Keratinocyte (primary cell): ENCODE measurements at regions not wholly inside any gene's neighbourhood (a gene's known extent, or its start where the extent isn't known, plus 50 kb on each side); places are given as distances from the start of the nearest gene placed in this dataset.

Experiments
- CTCF ChIP-seq, 3 experiments: IDR thresholded peaks in 1 of 3; conservative IDR thresholded peaks in 1 of 3; optimal IDR thresholded peaks in 1 of 3; 2 replicates in 2 of 3; 3 replicates in 1 of 3; pipeline versions ENCODE3 to v1.5.1; 2011; ENCODE audit warnings: low read length in 3 of 3, mild to moderate bottlenecking in 3 of 3, moderate library complexity in 2 of 3, control low read depth in 1 of 3, inconsistent platforms in 1 of 3; ENCODE audit not compliant: insufficient read depth in 2 of 3; ENCODE audit errors: extremely low read depth in 1 of 3
- EZH2 ChIP-seq: IDR thresholded peaks from one replicate; pipeline ENCODE4 v1.6.1; 2012; ENCODE audit warnings: inconsistent platforms, mild to moderate bottlenecking, low read length, moderate library complexity

GRCh38 chr14:39666386-39666785, 234.2 kb upstream of the FBXO33 start:
- TF ChIP-seq CTCF (optimal IDR thresholded peaks at IDR 0.05 in 1 of 3, IDR thresholded peaks at IDR 0.05 in 1 of 3, conservative IDR thresholded peaks at IDR 0.05 in 1 of 3; ENCODE audit: extremely low read depth in 1 of 3, insufficient read depth in 2 of 3, low read length in 3 of 3) (no peak), EZH2 (no peak)
